Heart right ventricle (tissue), 16 donors: ENCODE measurements at regions not wholly inside any gene's neighbourhood (a gene's known extent, or its start where the extent isn't known, plus 50 kb on each side); places are given as distances from the start of the nearest gene placed in this dataset.

Experiments used
- ATAC-seq, 8 donors: fragments of 200-7000 bp; cut with Tn5 transposase; one replicate each; pipeline ENCODE4 v1.9.1; 2020; ENCODE audit warnings: mild to moderate bottlenecking in 8 of 8, moderate library complexity in 8 of 8, moderate number of reproducible peaks in 1 of 8
- DNase-seq, 2 donors: peaks; one replicate each; pipeline ENCODE4 v3.0.0-alpha.2; 2020
- H3K27ac ChIP-seq, 10 donors: fragments of 200-600 bp; sonication (generic) in 2 of 10; one replicate each; pipeline versions ENCODE4 v1.5.0 to v1.8.0; 2020 to 2022; ENCODE audit warnings: mild to moderate bottlenecking in 3 of 10
- H3K27me3 ChIP-seq, 7 donors: fragments of 200-600 bp; one replicate each; pipeline ENCODE4 v1.8.0; 2021 to 2022; ENCODE audit warnings: mild to moderate bottlenecking in 2 of 7
- H3K36me3 ChIP-seq, 9 donors: fragments of 200-600 bp; sonication (generic) in 1 of 9; one replicate each; pipeline versions ENCODE4 v1.5.0 to v1.8.0; 2020 to 2022; ENCODE audit warnings: mild to moderate bottlenecking in 2 of 9
- H3K4me1 ChIP-seq, 9 donors: fragments of 200-600 bp; sonication (generic) in 1 of 9; one replicate each; pipeline versions ENCODE4 v1.5.0 to v1.8.0; 2020 to 2022; ENCODE audit warnings: mild to moderate bottlenecking in 4 of 9
- H3K4me3 ChIP-seq, 10 donors: fragments of 200-600 bp; sonication (generic) in 2 of 10; one replicate each; pipeline versions ENCODE4 v1.5.0 to v1.8.0; 2020 to 2022; ENCODE audit warnings: mild to moderate bottlenecking in 7 of 10, moderate library complexity in 2 of 10
- H3K9me3 ChIP-seq, 11 donors: fragments of 200-600 bp in 10 of 11; sonication (generic) in 2 of 11; one replicate each; pipeline versions ENCODE4 v1.5.0 to v1.8.0; 2013 to 2022; ENCODE audit warnings: mild to moderate bottlenecking in 2 of 11, control low read depth in 1 of 11, moderate library complexity in 1 of 11
- WGBS, 2 donors: extraction: QIAGEN DNeasy Blood & Tissue Kit; methylation state at CpG; one replicate each; pipeline ENCODE4 v1.1.7; 2013; ENCODE audit warnings: inconsistent platforms in 1 of 2; 5-methylcytosine and 5-hydroxymethylcytosine counted together
- intact Hi-C, 10 donors: fragments of 100-400 bp; cut with DNase I; formaldehyde crosslinking; loops; one replicate each; pipeline versions ENCODE4 v1.11.1 to v1.14.2; 2022
- TF ChIP-seq, protein P1 (sequence below), 9 donors: fragments of 200-600 bp; sonication (generic) in 2 of 9; IDR thresholded peaks; one replicate each; pipeline versions ENCODE4 v1.5.0 to v1.8.0; 2021 to 2022; ENCODE audit warnings: antibody characterized with exemption in 9 of 9, mild to moderate bottlenecking in 5 of 9, moderate library complexity in 1 of 9
- donor health status: Arrhythmogenic right ventricular cardiomyopathy.
- donor health status: ischemic (EF 13 %, LVEDD 7.1; RV severe dilation, severe dysfunction).
- donor health status: healthy with polysubstance abuse.
- donor health status: DM: no; HTN: yes; CAD: no.
- donor health status: DM: no; HTN: no; CAD: no.
- donor health status: ischemic (EF 25% LVEDD 6.9; RV normal size, moderate dysfunction).
- donor health status: ischemic (EF 25% LVEDD 5.7; RV mildly dilated, moderate dysfunction).
- donor health status: healthy.
- donor health status: DM: yes; HTN: yes; CAD: no.
- donor health status: Ischemic cardiomyopathy.
- donor health status: ischemic (EF 35%, LVEDD 5.7; RV mildly dilated, moderate dysfunction).
- donor health status: nonischemic (EF 11% LVEDD 7.7; RV severe dilation, severe dysfunction).
- donor health status: DM: yes; HTN: yes; CAD: no.
- donor health status: PGD.
- donor health status: ischemic (EF 29% LVEDD 5.4; RV normal size, mild dysfunction).
- donor health status: nonischemic (EF 23%, LVEDD 6.1; RV moderate dilation, normal function).

DNA sequence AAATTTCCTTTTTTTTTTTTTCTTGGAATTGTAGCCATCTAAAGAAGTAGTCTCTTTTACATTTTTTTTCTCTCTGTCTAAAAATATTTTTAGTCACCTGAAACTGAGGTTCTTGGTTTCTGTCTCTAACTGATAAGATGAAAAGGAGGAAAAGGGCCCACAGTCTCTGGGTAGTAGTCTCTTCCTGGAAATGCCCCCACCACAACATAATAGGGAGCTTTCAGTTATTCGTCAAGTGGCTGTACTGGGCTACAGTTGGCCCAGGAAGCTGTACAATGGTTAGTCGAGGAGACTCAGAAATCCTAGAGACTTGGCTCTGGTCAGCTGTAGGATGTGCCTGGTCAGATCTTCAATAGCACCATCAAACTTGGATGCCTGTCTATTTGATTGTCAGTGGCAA is 163.4 kb downstream of the ACTRT1 start:
- WGBS, 2 donors = 16 to 39% methylated on average over 2 of the region's 2 CpGs

DNA sequence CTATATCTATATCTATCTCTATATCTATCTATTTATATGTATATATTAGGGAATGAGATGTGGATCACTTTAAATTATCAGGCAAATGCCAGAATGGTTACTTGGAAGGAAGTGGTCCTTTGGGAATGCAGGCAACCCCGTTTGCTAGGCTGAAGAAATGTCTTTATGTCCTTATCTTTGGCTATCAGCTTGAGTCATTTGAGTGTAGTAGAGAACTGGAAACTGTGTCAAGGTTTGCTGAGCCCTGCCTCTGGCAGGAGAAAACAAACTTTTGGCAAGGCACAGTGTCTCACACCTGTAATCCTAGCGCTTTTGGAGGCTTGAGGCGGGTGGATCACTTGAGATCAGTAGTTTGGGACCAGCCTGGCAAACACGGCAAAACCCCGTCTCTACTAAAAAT is 167.3 kb downstream of the ACTRT1 start:
- Histone ChIP-seq H3K27ac (no peak overlapping the region), H3K4me3 (no peak overlapping the region), H3K4me1 (no peaks in the 10 kb centered on the region), H3K27me3 (no peaks in the 10 kb centered on the region), H3K9me3 (peaks cover 0 to 5% (median 0%) of the 10 kb centered on the region in 11 donors), H3K36me3 (no peaks in the 10 kb centered on the region)
- ATAC-seq (no peak), DNase-seq (no peak)
- WGBS, 2 donors = 78 to 80% methylated on average over 5 of the region's 5 CpGs
- TF ChIP-seq, protein P1, sequence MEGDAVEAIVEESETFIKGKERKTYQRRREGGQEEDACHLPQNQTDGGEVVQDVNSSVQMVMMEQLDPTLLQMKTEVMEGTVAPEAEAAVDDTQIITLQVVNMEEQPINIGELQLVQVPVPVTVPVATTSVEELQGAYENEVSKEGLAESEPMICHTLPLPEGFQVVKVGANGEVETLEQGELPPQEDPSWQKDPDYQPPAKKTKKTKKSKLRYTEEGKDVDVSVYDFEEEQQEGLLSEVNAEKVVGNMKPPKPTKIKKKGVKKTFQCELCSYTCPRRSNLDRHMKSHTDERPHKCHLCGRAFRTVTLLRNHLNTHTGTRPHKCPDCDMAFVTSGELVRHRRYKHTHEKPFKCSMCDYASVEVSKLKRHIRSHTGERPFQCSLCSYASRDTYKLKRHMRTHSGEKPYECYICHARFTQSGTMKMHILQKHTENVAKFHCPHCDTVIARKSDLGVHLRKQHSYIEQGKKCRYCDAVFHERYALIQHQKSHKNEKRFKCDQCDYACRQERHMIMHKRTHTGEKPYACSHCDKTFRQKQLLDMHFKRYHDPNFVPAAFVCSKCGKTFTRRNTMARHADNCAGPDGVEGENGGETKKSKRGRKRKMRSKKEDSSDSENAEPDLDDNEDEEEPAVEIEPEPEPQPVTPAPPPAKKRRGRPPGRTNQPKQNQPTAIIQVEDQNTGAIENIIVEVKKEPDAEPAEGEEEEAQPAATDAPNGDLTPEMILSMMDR (IDR thresholded peaks at IDR 0.05) = no peak
- intact Hi-C loops = no loop called here

More for the DNA sequence above, 163.4 kb downstream of the ACTRT1 start:
- no peak for DNase-seq
- H3K4me1 ChIP-seq = no peaks in the 10 kb centered on the region
- H3K9me3 ChIP-seq = peaks cover 0 to 13% (median 0%) of the 10 kb centered on the region in 11 donors
- no peaks in the 10 kb centered on the region for H3K27me3 ChIP-seq
- TF ChIP-seq, protein P1 (IDR thresholded peaks at IDR 0.05) = no peak
- intact Hi-C loops = no loop called here
- no peak overlapping the region for H3K27ac ChIP-seq
- H3K4me3 ChIP-seq = no peak overlapping the region
- no peaks in the 10 kb centered on the region for H3K36me3 ChIP-seq
- ATAC-seq = no peak

DNA sequence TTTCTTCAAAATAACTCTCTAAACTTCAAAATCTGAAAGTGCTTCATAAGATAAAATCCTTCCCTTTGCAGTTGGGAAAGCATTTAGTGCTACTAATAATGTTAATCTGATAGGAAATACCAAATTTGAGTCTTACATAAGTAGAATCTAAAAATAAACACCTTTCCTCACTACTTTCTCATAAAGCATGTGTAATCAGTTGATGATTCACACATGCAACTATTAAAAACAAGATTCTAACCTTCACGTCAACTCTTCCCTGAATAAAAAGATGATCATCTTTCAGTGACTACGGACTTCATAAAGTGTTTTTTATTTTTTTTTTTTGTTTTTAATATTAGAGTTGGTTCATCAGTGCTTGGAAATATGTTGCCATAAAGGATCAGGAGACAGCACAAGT is 172.6 kb downstream of the ACTRT1 start:
- ATAC-seq (peak in 2 of 8 donors; percentile 44 to 48), DNase-seq (no peak)
- WGBS, 2 donors = 21 to 30% methylated on average over 2 of the region's 2 CpGs
- Histone ChIP-seq H3K27me3 (no peaks in the 10 kb centered on the region), H3K4me1 (no peaks in the 10 kb centered on the region), H3K9me3 (no peaks in the 10 kb centered on the region), H3K4me3 (no peak overlapping the region), H3K27ac (peak overlapping the region in 4 of 10 donors; percentile 9 to 53 (median 32)), H3K36me3 (no peaks in the 10 kb centered on the region)
- intact Hi-C loops = no loop called here
- TF ChIP-seq, protein P1 (IDR thresholded peaks at IDR 0.05) = no peak

DNA sequence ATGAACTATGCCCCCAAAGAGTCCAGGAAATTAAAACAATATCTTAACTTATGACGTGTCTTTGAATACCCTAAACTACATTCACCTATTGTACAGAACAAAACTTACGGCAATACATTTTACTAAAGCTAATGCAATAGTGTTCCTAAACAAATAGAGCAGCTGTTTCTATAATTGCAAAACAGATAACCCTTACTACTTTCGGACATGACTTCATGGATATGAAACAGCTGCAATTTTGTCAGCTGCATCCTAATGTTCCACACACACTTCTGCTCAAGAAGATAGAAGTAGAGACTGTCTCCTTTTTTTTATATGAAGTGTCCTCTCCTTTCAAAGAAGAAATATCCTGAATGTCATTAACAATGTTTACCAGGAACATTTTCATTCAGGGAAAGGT is 174.9 kb downstream of the ACTRT1 start:
- Histone ChIP-seq H3K4me3 (peak overlapping the region in 3 of 10 donors; percentile 15 to 31 (median 25)), H3K9me3 (no peaks in the 10 kb centered on the region), H3K36me3 (no peaks in the 10 kb centered on the region), H3K27me3 (no peaks in the 10 kb centered on the region), H3K27ac (peak overlapping the region in 6 of 10 donors; percentile 10 to 70 (median 54)), H3K4me1 (no peaks in the 10 kb centered on the region)
- 29 to 30% methylated on average over 3 of the region's 3 CpGs for WGBS, 2 donors
- TF ChIP-seq, protein P1 (IDR thresholded peaks at IDR 0.05) = no peak
- ATAC-seq (peak in 3 of 8 donors; percentile 46 to 78 (median 51)), DNase-seq (no peak)
- intact Hi-C loops = no loop called here
